VCaP (cell line): ENCODE measurements at regions not wholly inside any gene's neighbourhood (a gene's known extent, or its start where the extent isn't known, plus 50 kb on each side); places are given as distances from the start of the nearest gene placed in this dataset.

Source experiments
- H3K27ac ChIP-seq: fragments of 450-650 bp; 2 replicates; pipeline ENCODE4 v1.5.1; 2017
- CTCF ChIP-seq: fragments of 450-650 bp; conservative IDR thresholded peaks from 2 replicates; pipeline ENCODE4 v1.5.1; 2017; ENCODE audit warnings: mild to moderate bottlenecking, moderate library complexity

GRCh38 chr9:30677221-30677620 lies 1707.2 kb upstream of the ACO1 start:
- no peak for TF ChIP-seq CTCF
- no peak overlapping the region for H3K27ac ChIP-seq

GRCh38 chr9:30688801-30689200 lies 1695.6 kb upstream of the ACO1 start:
- no peak overlapping the region for H3K27ac ChIP-seq
- no peak for TF ChIP-seq CTCF

GRCh38 chr9:30697958-30698357 lies 1686.5 kb upstream of the ACO1 start:
- no peak for TF ChIP-seq CTCF
- no peak overlapping the region for H3K27ac ChIP-seq

GRCh38 chr9:30711591-30711990 lies 1672.9 kb upstream of the ACO1 start:
- no peak overlapping the region for H3K27ac ChIP-seq
- TF ChIP-seq CTCF, result no peak

GRCh38 chr9:30713243-30713642 lies 1671.2 kb upstream of the ACO1 start:
- no peak overlapping the region for H3K27ac ChIP-seq
- no peak for TF ChIP-seq CTCF

GRCh38 chr9:30714389-30714788 lies 1670.1 kb upstream of the ACO1 start:
- no peak overlapping the region for H3K27ac ChIP-seq
- TF ChIP-seq CTCF, result no peak

GRCh38 chr9:30718483-30718882 lies 1666.0 kb upstream of the ACO1 start:
- no peak overlapping the region for H3K27ac ChIP-seq
- TF ChIP-seq CTCF, result no peak

GRCh38 chr9:30722065-30722464 lies 1662.4 kb upstream of the ACO1 start:
- TF ChIP-seq CTCF, result no peak
- no peak overlapping the region for H3K27ac ChIP-seq
